ENCODE measurements at regions not wholly inside any gene's neighbourhood (a gene's known extent, or its start where the extent isn't known, plus 50 kb on each side); places are given as distances from the start of the nearest gene placed in this dataset.

DNA sequence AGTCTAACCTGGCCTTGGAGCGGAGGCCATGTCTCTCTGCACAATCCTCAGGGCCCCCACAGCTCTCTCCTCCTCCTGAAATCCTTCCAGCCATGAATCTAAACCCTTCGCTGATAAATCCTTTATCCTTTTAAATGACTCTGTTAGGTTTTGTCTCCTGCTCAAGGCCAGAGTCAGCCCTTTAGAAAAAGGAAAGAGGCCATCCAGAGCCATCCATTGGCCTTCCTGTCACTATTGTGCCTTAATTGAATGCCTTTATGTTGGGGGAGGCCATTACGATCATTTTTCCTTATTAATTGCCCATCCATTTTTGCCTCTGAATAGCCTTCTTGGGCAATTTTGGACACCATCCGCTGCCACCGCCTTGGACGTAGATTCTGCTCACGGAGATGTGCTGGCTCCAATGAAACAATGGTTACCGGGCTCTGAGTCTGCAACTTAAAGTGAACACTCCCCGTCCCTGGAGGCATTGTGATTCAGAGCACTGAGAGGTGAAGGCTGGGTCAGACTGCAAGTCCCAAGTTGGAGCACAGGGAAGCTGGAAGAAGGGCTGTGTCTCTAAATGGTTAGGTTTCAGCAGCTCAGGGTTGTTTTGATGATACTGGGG lies 213.0 kb upstream of the E2F8 start:
- TF ChIP-seq, protein P1, sequence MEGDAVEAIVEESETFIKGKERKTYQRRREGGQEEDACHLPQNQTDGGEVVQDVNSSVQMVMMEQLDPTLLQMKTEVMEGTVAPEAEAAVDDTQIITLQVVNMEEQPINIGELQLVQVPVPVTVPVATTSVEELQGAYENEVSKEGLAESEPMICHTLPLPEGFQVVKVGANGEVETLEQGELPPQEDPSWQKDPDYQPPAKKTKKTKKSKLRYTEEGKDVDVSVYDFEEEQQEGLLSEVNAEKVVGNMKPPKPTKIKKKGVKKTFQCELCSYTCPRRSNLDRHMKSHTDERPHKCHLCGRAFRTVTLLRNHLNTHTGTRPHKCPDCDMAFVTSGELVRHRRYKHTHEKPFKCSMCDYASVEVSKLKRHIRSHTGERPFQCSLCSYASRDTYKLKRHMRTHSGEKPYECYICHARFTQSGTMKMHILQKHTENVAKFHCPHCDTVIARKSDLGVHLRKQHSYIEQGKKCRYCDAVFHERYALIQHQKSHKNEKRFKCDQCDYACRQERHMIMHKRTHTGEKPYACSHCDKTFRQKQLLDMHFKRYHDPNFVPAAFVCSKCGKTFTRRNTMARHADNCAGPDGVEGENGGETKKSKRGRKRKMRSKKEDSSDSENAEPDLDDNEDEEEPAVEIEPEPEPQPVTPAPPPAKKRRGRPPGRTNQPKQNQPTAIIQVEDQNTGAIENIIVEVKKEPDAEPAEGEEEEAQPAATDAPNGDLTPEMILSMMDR (IDR thresholded peaks at IDR 0.05; ENCODE audit: low read depth, low read length): no peak
- no peak for TF ChIP-seq MYC (IDR thresholded peaks at IDR 0.05; ENCODE audit: low read depth, low read length)
- TF ChIP-seq POLR2A (IDR thresholded peaks at IDR 0.05; ENCODE audit: extremely low read depth, insufficient read length): no peak

Measured in NB4 (cell line).